Mesothelial cell of epicardium (in vitro differentiated cells): ENCODE measurements at regions not wholly inside any gene's neighbourhood (a gene's known extent, or its start where the extent isn't known, plus 50 kb on each side); places are given as distances from the start of the nearest gene placed in this dataset.

Source experiments
- DNase-seq, 2 experiments: peaks; one replicate each; pipeline ENCODE4 v3.0.0; 2021; ENCODE audit warnings: low spot score in 2 of 2; ENCODE audit not compliant: unreplicated experiment in 2 of 2
- H3K27ac Mint-ChIP-seq: 2 replicates; pipeline ENCODE4 v1.8.0; 2021; ENCODE audit warnings: mixed read lengths
- H3K27me3 Mint-ChIP-seq: 2 replicates; pipeline ENCODE4 v1.8.0; 2021; ENCODE audit warnings: low read depth, mixed read lengths
- H3K36me3 Mint-ChIP-seq: 2 replicates; pipeline ENCODE4 v1.8.0; 2021; ENCODE audit warnings: mixed read lengths
- H3K4me1 Mint-ChIP-seq: 2 replicates; pipeline ENCODE4 v1.8.0; 2021; ENCODE audit warnings: mixed read lengths
- H3K4me3 Mint-ChIP-seq: 2 replicates; pipeline ENCODE4 v1.8.0; 2021; ENCODE audit warnings: mild to moderate bottlenecking, moderate library complexity, mixed read lengths
- H3K9me3 Mint-ChIP-seq: 2 replicates; pipeline ENCODE4 v1.8.0; 2021; ENCODE audit warnings: mixed read lengths
- TF ChIP-seq, protein P1 (sequence below): fragments of 200-600 bp; sonication (generic); IDR thresholded peaks from one replicate; pipeline ENCODE4 v1.5.0; 2021; ENCODE audit warnings: antibody characterized with exemption; ENCODE audit not compliant: unreplicated experiment

- Mint-ChIP-seq H3K36me3 (no peaks in the 10 kb centered on the region), H3K27ac (no peak overlapping the region), H3K27me3 (no peaks in the 10 kb centered on the region), H3K9me3 (no peaks in the 10 kb centered on the region), H3K4me3 (no peak overlapping the region), H3K4me1 (peaks cover 5% of the 10 kb centered on the region)
- no peak for DNase-seq
- TF ChIP-seq, protein P1, sequence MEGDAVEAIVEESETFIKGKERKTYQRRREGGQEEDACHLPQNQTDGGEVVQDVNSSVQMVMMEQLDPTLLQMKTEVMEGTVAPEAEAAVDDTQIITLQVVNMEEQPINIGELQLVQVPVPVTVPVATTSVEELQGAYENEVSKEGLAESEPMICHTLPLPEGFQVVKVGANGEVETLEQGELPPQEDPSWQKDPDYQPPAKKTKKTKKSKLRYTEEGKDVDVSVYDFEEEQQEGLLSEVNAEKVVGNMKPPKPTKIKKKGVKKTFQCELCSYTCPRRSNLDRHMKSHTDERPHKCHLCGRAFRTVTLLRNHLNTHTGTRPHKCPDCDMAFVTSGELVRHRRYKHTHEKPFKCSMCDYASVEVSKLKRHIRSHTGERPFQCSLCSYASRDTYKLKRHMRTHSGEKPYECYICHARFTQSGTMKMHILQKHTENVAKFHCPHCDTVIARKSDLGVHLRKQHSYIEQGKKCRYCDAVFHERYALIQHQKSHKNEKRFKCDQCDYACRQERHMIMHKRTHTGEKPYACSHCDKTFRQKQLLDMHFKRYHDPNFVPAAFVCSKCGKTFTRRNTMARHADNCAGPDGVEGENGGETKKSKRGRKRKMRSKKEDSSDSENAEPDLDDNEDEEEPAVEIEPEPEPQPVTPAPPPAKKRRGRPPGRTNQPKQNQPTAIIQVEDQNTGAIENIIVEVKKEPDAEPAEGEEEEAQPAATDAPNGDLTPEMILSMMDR: no peak
These were observed 81.4 kb upstream of the LRATD1 start for GRCh38 chr2:14551069-14551468.

- TF ChIP-seq, protein P1: no peak
- Mint-ChIP-seq H3K4me3 (no peak overlapping the region), H3K27ac (no peak overlapping the region), H3K4me1 (peaks cover 5% of the 10 kb centered on the region), H3K9me3 (no peaks in the 10 kb centered on the region), H3K36me3 (no peaks in the 10 kb centered on the region), H3K27me3 (no peaks in the 10 kb centered on the region)
- DNase-seq: no peak
These were observed 80.2 kb upstream of the LRATD1 start for GRCh38 chr2:14552286-14552685.

DNA sequence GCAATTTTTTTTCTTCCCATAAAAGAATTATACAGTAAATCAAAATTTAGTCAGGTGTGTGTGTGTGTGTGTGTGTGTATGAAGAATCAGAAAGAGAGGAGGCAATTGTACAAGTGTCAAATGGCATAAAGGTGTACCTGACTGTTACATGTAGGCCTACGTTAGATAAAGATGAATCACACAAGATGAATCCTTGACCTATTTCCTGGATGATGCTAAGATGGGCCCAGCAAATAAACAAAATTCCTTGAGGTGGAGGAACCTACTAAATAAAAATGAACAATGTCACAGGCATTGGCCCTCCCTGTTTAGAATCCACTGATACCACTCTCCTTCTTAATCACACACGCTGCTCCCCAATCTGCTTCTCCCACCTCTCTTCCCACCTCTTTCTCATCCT is 79.7 kb upstream of the LRATD1 start:
- H3K27me3 Mint-ChIP-seq: no peaks in the 10 kb centered on the region
- TF ChIP-seq, protein P1: no peak
- peaks cover 5% of the 10 kb centered on the region for H3K4me1 Mint-ChIP-seq
- DNase-seq: no peak
- no peak overlapping the region for H3K27ac Mint-ChIP-seq
- no peaks in the 10 kb centered on the region for H3K9me3 Mint-ChIP-seq
- no peaks in the 10 kb centered on the region for H3K36me3 Mint-ChIP-seq
- no peak overlapping the region for H3K4me3 Mint-ChIP-seq

- Mint-ChIP-seq H3K9me3 (no peaks in the 10 kb centered on the region), H3K27ac (no peak overlapping the region), H3K27me3 (no peaks in the 10 kb centered on the region), H3K4me1 (peaks cover 5% of the 10 kb centered on the region), H3K36me3 (no peaks in the 10 kb centered on the region), H3K4me3 (no peak overlapping the region)
- TF ChIP-seq, protein P1: no peak
- no peak for DNase-seq
These were observed 77.5 kb upstream of the LRATD1 start for GRCh38 chr2:14554849-14555545.

GRCh38 chr2:14557111-14557510 is 75.4 kb upstream of the LRATD1 start:
- H3K27me3 Mint-ChIP-seq: no peaks in the 10 kb centered on the region
- no peaks in the 10 kb centered on the region for H3K36me3 Mint-ChIP-seq
- no peaks in the 10 kb centered on the region for H3K9me3 Mint-ChIP-seq
- no peak overlapping the region for H3K27ac Mint-ChIP-seq
- H3K4me3 Mint-ChIP-seq: no peak overlapping the region
- DNase-seq: no peak
- TF ChIP-seq, protein P1: no peak
- H3K4me1 Mint-ChIP-seq: peaks cover 5% of the 10 kb centered on the region
